ENCODE measurements at regions not wholly inside any gene's neighbourhood (a gene's known extent, or its start where the extent isn't known, plus 50 kb on each side); places are given as distances from the start of the nearest gene placed in this dataset.

DNA sequence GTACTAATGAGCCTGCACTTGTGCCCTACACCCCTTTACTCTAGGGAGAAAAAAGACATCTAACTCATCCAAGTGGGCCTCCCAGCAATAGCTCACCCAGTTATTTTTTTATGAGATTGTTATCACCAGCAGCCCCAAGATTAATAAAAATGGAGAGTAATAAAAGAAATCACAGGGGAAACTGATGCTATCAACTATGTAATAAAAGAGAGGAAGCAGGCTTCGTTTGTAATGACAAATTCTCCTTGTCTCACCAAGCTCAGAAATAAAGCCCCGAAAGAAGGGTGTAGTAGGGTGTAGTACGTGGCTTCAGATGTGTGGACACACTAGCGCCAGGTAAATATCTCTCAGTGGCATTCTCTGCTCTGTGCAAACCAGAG lies 204.9 kb downstream of the USP12 start:
- ATAC-seq: no peak
- no peak for TF ChIP-seq ZNF565 (CRISPR knock-in tag; conservative IDR thresholded peaks at IDR 0.05; ENCODE audit: low read depth)
- no peak for TF ChIP-seq RARB (CRISPR knock-in tag; IDR thresholded peaks at IDR 0.05)
- no peak for TF ChIP-seq ZNF8 (CRISPR knock-in tag; IDR thresholded peaks at IDR 0.05)
- TF ChIP-seq ZNF70 (CRISPR knock-in tag; IDR thresholded peaks at IDR 0.05): no peak
- no peak for TF ChIP-seq TCF4 (CRISPR knock-in tag; IDR thresholded peaks at IDR 0.05; ENCODE audit: borderline replicate concordance)
- no peak for TF ChIP-seq ESRRG (CRISPR knock-in tag; IDR thresholded peaks at IDR 0.05)
- TF ChIP-seq OSR1 (CRISPR knock-in tag; IDR thresholded peaks at IDR 0.05): no peak
- TF ChIP-seq GLIS3 (CRISPR knock-in tag; IDR thresholded peaks at IDR 0.05): no peak
- TF ChIP-seq ZFP30 (CRISPR knock-in tag; IDR thresholded peaks at IDR 0.05): no peak
- no peak for TF ChIP-seq TOX (CRISPR knock-in tag; IDR thresholded peaks at IDR 0.05; ENCODE audit: borderline replicate concordance)
- TF ChIP-seq PPARA (CRISPR knock-in tag; IDR thresholded peaks at IDR 0.05; ENCODE audit: borderline replicate concordance): no peak
- TF ChIP-seq, protein P1, sequence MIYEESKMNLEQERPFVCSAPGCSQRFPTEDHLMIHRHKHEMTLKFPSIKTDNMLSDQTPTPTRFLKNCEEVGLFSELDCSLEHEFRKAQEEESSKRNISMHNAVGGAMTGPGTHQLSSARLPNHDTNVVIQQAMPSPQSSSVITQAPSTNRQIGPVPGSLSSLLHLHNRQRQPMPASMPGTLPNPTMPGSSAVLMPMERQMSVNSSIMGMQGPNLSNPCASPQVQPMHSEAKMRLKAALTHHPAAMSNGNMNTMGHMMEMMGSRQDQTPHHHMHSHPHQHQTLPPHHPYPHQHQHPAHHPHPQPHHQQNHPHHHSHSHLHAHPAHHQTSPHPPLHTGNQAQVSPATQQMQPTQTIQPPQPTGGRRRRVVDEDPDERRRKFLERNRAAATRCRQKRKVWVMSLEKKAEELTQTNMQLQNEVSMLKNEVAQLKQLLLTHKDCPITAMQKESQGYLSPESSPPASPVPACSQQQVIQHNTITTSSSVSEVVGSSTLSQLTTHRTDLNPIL (CRISPR knock-in tag; IDR thresholded peaks at IDR 0.05; ENCODE audit: low read depth): no peak
- TF ChIP-seq, protein P2, sequence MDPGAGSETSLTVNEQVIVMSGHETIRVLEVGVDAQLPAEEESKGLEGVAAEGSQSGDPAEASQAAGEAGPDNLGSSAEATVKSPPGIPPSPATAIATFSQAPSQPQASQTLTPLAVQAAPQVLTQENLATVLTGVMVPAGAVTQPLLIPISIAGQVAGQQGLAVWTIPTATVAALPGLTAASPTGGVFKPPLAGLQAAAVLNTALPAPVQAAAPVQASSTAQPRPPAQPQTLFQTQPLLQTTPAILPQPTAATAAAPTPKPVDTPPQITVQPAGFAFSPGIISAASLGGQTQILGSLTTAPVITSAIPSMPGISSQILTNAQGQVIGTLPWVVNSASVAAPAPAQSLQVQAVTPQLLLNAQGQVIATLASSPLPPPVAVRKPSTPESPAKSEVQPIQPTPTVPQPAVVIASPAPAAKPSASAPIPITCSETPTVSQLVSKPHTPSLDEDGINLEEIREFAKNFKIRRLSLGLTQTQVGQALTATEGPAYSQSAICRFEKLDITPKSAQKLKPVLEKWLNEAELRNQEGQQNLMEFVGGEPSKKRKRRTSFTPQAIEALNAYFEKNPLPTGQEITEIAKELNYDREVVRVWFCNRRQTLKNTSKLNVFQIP (CRISPR knock-in tag; IDR thresholded peaks at IDR 0.05; ENCODE audit: borderline replicate concordance, low read depth): no peak
- TF ChIP-seq, protein P3, sequence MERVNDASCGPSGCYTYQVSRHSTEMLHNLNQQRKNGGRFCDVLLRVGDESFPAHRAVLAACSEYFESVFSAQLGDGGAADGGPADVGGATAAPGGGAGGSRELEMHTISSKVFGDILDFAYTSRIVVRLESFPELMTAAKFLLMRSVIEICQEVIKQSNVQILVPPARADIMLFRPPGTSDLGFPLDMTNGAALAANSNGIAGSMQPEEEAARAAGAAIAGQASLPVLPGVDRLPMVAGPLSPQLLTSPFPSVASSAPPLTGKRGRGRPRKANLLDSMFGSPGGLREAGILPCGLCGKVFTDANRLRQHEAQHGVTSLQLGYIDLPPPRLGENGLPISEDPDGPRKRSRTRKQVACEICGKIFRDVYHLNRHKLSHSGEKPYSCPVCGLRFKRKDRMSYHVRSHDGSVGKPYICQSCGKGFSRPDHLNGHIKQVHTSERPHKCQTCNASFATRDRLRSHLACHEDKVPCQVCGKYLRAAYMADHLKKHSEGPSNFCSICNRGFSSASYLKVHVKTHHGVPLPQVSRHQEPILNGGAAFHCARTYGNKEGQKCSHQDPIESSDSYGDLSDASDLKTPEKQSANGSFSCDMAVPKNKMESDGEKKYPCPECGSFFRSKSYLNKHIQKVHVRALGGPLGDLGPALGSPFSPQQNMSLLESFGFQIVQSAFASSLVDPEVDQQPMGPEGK (CRISPR knock-in tag; IDR thresholded peaks at IDR 0.05; ENCODE audit: borderline replicate concordance): no peak
- no peak for TF ChIP-seq ZC3H10 (CRISPR knock-in tag; IDR thresholded peaks at IDR 0.05)

DNA sequence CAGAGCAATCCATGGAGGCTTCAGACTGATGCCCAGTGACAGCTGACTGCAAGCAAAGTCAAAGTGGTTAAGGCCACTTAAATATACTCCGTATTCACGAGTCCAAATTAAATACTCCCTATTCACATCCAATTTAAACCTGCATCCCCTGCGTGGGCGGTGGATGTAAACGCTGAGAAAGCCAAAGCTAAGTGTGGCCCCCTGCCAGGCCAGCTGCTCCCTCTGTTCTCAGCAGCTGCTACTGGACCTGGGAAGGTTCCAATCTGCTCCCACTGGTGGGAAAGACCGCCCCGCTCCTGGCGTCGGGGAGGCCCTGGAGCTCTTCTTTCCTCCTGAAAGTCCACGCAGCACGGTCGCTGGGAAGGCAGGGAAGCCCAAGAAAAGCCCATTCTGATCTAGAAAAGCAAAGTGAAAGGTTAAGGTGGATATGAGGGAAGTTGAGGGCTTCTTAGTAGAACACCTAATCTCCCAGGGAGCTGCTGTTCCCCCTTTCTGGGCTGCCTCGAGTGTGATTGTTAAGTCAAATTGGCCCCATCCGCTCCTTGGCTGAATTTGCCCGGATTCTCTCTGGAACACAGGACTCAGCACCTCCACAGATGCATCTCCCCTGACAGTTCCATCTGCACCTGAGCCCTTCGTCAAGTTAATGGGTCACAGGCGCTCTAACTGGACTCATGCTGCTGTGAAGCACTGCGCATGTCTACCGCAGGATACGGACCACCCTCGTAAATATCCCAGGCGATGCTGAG lies 205.5 kb downstream of the USP12 start:
- TF ChIP-seq ARNTL (CRISPR knock-in tag; IDR thresholded peaks at IDR 0.05; ENCODE audit: borderline replicate concordance, low read depth): no peak

DNA sequence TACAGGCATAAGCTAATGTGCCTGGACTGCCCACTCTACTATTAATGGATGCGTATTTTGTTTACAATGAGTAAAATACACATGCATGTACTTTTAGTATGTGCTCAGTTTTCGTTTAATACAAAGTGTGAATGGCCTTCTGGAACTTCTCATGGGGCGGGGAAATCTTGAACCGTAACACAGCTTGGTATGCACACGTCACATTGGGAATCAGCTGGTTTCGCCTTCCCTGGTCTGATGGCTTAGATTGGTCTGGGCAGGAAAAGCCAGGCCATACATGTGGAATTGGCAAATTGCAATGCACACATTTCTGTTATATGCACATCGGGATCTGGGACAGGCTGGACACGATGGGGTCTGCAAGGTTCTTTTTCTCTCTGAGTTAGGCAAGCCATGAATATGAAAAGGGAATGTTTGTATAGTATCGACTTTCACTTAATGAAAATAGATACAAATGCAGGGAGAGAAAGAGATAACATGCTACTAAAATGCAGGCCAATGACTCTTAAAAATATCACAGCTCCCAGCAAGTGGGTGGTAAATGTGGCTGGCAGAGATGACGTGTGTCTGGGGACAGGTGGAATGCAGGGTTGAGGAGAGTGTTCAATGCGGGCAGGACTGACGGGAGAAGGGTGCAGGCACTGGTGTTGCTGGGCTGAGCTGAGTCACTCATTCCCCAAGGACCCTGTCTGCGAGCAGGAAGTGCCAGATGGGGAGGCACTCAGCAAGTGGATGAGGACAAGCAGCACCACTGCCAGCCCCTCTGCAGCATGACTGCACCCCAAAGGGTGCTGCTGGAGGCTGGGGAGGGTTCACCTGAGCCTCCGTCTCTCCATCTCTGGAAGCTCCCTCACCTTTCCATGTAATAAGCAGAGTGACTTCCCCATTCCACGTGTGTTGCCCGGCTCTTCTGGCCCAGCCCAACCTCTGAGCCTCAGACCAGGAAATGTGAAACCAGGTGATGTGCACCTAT lies 204.0 kb upstream of the GPR12 start:
- ATAC-seq: no peak
- TF ChIP-seq ARNTL (CRISPR knock-in tag; IDR thresholded peaks at IDR 0.05; ENCODE audit: borderline replicate concordance, low read depth): no peak
- TF ChIP-seq RARB (CRISPR knock-in tag; IDR thresholded peaks at IDR 0.05): no peak
- TF ChIP-seq TOX (CRISPR knock-in tag; IDR thresholded peaks at IDR 0.05; ENCODE audit: borderline replicate concordance): no peak
- TF ChIP-seq ZFP3 (CRISPR knock-in tag; IDR thresholded peaks at IDR 0.05): no peak
- TF ChIP-seq, protein P2 (CRISPR knock-in tag; IDR thresholded peaks at IDR 0.05; ENCODE audit: borderline replicate concordance, low read depth): no peak
- TF ChIP-seq ZNF70 (CRISPR knock-in tag; IDR thresholded peaks at IDR 0.05): no peak
- TF ChIP-seq ESRRG (CRISPR knock-in tag; IDR thresholded peaks at IDR 0.05): no peak
- no peak for TF ChIP-seq ISL1 (CRISPR knock-in tag; IDR thresholded peaks at IDR 0.05)
- TF ChIP-seq, protein P3 (CRISPR knock-in tag; IDR thresholded peaks at IDR 0.05; ENCODE audit: borderline replicate concordance): no peak
- TF ChIP-seq GLIS3 (CRISPR knock-in tag; IDR thresholded peaks at IDR 0.05): no peak

More for the DNA sequence above, 205.5 kb downstream of the USP12 start:
- ATAC-seq: no peak

Measured in SK-N-SH treated with all-trans-retinoic acid at 6 μM for 48 hours (cell line).